ENCODE measurements at regions not wholly inside any gene's neighbourhood (a gene's known extent, or its start where the extent isn't known, plus 50 kb on each side); places are given as distances from the start of the nearest gene placed in this dataset.

GRCh38 chr13:109348519-109349258 is 437.7 kb downstream of the IRS2 start:
- no peaks in the 10 kb centered on the region for H3K27me3 ChIP-seq
- intact Hi-C loops (cut with DNase I; ENCODE audit: low total_unique reads) = no loop called here
- H3K9me3 ChIP-seq = no peaks in the 10 kb centered on the region
- no peak for TF ChIP-seq CTCF (IDR thresholded peaks at IDR 0.05)
- no peak for TF ChIP-seq POLR2A (IDR thresholded peaks at IDR 0.05)
- DNase-seq = no peak
- H3K27ac ChIP-seq = no peak overlapping the region
- no peaks in the 10 kb centered on the region for H3K4me1 ChIP-seq
- H3K36me3 ChIP-seq = no peaks in the 10 kb centered on the region
- no peak overlapping the region for H3K4me3 ChIP-seq

- Histone ChIP-seq H3K4me3 (no peak overlapping the region), H3K27ac (no peak overlapping the region), H3K27me3 (no peaks in the 10 kb centered on the region), H3K36me3 (no peaks in the 10 kb centered on the region), H3K4me1 (no peaks in the 10 kb centered on the region), H3K9me3 (no peaks in the 10 kb centered on the region)
- DNase-seq = no peak
- TF ChIP-seq POLR2A (IDR thresholded peaks at IDR 0.05) (no peak), CTCF (IDR thresholded peaks at IDR 0.05) (no peak)
- intact Hi-C loops (cut with DNase I; ENCODE audit: low total_unique reads) = no loop called here
Observed at GRCh38 chr13:109346060-109346459, 440.3 kb downstream of the IRS2 start.

DNA sequence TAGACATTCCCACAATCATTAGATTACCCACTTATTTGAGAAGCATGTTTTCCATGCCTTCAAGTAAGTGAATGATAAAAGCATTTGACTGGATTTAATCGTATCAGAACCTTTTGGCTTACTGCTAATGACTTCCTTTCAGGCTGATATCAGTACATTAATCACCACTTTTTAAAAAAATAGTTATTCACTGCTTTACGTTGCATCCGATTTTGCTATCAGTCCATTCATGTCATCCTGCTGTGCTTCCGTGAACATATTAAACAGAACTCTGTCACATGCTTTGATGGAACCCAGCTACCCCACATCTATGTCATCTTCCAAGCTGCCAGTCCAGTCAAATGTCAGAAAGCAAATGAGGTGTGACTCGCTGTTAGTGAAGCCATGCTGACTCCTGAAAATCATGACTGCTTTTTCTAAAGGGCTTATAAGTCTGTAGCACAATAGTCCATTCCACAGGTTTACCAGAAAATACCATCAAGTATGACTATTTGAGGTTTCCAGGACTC is 440.9 kb downstream of the IRS2 start:
- Histone ChIP-seq H3K9me3 (no peaks in the 10 kb centered on the region), H3K4me3 (no peak overlapping the region), H3K36me3 (no peaks in the 10 kb centered on the region), H3K4me1 (no peaks in the 10 kb centered on the region), H3K27ac (no peak overlapping the region), H3K27me3 (no peaks in the 10 kb centered on the region)
- intact Hi-C loops (cut with DNase I; ENCODE audit: low total_unique reads) = no loop called here
- DNase-seq = no peak
- no peak for TF ChIP-seq POLR2A (IDR thresholded peaks at IDR 0.05)
- TF ChIP-seq CTCF (IDR thresholded peaks at IDR 0.05) = no peak

DNA sequence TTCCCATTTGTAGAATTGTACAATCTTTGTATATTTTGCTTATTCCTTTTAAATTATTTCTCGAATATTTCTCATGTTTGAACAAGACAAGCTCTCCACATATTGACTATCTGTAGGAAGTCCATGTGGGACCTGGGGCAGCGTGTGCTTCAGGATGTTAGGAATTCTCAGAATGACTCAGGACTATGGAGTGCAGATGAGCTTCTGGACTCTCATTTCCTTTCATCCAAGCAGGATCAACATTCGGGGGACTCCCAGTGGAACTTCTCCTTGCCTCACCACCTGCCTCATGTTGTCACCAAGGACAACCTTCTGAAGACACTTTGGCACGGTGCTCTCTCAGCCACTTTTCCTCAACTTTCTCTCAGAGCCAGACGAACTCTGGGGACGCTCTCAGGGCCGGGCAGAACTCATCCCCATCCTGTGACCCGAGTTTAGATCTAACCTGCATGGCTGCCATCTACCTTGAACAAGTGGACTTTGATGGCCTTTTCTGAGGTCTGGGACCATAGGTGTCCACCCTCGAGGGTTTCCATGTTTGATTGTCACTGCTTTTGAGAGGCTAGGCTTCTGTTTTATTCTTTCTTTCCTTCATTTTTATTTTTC is 441.7 kb downstream of the IRS2 start:
- no peaks in the 10 kb centered on the region for H3K36me3 ChIP-seq
- H3K27me3 ChIP-seq = no peaks in the 10 kb centered on the region
- no peak overlapping the region for H3K4me3 ChIP-seq
- intact Hi-C loops (cut with DNase I; ENCODE audit: low total_unique reads) = no loop called here
- H3K9me3 ChIP-seq = no peaks in the 10 kb centered on the region
- H3K4me1 ChIP-seq = no peaks in the 10 kb centered on the region
- no peak overlapping the region for H3K27ac ChIP-seq
- no peak for DNase-seq
- no peak for TF ChIP-seq CTCF (IDR thresholded peaks at IDR 0.05)
- TF ChIP-seq POLR2A (IDR thresholded peaks at IDR 0.05) = no peak

DNA sequence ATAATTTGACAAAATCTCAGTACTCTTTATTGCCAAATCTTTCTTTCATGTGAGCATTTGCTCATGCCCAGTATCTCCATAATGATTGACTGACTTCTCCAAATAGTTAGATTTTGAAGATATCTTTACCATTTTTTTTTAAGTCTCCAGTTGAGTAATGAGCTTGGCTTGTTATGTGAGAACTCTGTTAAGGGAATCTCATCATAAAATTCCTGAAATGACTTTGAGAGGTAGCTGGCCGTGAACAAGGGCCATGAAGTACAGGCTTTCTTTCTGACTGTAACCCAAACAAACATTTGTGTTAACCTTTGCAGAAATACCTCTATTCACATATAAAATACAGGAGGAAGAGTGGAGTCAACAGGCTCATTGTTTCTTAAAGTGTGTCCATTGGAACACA is 449.7 kb downstream of the IRS2 start:
- intact Hi-C loops (cut with DNase I; ENCODE audit: low total_unique reads) = no loop called here
- H3K9me3 ChIP-seq = no peaks in the 10 kb centered on the region
- H3K27me3 ChIP-seq = no peaks in the 10 kb centered on the region
- H3K4me3 ChIP-seq = no peak overlapping the region
- no peaks in the 10 kb centered on the region for H3K4me1 ChIP-seq
- no peak for DNase-seq
- no peak overlapping the region for H3K27ac ChIP-seq
- TF ChIP-seq POLR2A (IDR thresholded peaks at IDR 0.05) = no peak
- no peak for TF ChIP-seq CTCF (IDR thresholded peaks at IDR 0.05)
- no peaks in the 10 kb centered on the region for H3K36me3 ChIP-seq
